ENCODE measurements at regions not wholly inside any gene's neighbourhood (a gene's known extent, or its start where the extent isn't known, plus 50 kb on each side); places are given as distances from the start of the nearest gene placed in this dataset.

DNA sequence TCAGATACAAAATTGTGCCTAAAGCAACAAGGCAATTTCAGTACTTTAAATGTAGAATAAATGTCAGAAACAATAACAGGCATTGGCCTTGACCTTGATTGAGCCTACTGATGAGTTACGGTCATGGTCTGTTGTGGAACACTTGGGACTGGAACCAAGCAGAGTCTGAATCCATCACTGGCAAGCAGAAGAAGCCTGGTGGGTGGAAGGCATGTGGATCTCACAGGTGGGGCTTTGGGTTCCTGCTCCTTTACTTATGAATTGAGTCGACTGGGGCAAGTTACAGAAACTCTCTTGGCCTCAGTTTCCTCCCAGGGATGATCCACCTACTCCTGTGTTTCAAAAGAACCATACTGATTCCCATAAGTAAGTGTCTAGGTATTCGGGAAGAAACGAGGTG is 102.3 kb downstream of the KCNF1 start:
- H3K36me3 ChIP-seq (ENCODE audit: insufficient read depth), result no peaks in the 10 kb centered on the region
- no peak overlapping the region for H3K4me2 ChIP-seq
- Mint-ChIP-seq H3K9me3 (peaks cover 23% of the 10 kb centered on the region), H3K27me3 (ENCODE audit: insufficient read depth, low read depth, poor library complexity) (peaks cover 8% of the 10 kb centered on the region), H3K4me1 (peaks cover 6% of the 10 kb centered on the region), H3K4me3 (no peak overlapping the region), H3K27ac (no peak overlapping the region), H3K36me3 (ENCODE audit: low read depth) (no peaks in the 10 kb centered on the region; the same call in 1 of the 3 replicates)
- no peaks in the 10 kb centered on the region for H3K9me2 ChIP-seq (ENCODE audit: insufficient read depth)
- H3K79me2 ChIP-seq (replicated peaks; ENCODE audit: insufficient read depth), result no peaks in the 10 kb centered on the region
- TF ChIP-seq NANOG (IDR thresholded peaks at IDR 0.05; ENCODE audit: borderline replicate concordance) (no peak), EZH2phosphoT487 (IDR thresholded peaks at IDR 0.05; ENCODE audit: unreplicated experiment) (no peak), CREB1 (CRISPR knock-in tag; IDR thresholded peaks at IDR 0.05; ENCODE audit: low read depth) (no peak)
- TF ChIP-seq, protein P1, sequence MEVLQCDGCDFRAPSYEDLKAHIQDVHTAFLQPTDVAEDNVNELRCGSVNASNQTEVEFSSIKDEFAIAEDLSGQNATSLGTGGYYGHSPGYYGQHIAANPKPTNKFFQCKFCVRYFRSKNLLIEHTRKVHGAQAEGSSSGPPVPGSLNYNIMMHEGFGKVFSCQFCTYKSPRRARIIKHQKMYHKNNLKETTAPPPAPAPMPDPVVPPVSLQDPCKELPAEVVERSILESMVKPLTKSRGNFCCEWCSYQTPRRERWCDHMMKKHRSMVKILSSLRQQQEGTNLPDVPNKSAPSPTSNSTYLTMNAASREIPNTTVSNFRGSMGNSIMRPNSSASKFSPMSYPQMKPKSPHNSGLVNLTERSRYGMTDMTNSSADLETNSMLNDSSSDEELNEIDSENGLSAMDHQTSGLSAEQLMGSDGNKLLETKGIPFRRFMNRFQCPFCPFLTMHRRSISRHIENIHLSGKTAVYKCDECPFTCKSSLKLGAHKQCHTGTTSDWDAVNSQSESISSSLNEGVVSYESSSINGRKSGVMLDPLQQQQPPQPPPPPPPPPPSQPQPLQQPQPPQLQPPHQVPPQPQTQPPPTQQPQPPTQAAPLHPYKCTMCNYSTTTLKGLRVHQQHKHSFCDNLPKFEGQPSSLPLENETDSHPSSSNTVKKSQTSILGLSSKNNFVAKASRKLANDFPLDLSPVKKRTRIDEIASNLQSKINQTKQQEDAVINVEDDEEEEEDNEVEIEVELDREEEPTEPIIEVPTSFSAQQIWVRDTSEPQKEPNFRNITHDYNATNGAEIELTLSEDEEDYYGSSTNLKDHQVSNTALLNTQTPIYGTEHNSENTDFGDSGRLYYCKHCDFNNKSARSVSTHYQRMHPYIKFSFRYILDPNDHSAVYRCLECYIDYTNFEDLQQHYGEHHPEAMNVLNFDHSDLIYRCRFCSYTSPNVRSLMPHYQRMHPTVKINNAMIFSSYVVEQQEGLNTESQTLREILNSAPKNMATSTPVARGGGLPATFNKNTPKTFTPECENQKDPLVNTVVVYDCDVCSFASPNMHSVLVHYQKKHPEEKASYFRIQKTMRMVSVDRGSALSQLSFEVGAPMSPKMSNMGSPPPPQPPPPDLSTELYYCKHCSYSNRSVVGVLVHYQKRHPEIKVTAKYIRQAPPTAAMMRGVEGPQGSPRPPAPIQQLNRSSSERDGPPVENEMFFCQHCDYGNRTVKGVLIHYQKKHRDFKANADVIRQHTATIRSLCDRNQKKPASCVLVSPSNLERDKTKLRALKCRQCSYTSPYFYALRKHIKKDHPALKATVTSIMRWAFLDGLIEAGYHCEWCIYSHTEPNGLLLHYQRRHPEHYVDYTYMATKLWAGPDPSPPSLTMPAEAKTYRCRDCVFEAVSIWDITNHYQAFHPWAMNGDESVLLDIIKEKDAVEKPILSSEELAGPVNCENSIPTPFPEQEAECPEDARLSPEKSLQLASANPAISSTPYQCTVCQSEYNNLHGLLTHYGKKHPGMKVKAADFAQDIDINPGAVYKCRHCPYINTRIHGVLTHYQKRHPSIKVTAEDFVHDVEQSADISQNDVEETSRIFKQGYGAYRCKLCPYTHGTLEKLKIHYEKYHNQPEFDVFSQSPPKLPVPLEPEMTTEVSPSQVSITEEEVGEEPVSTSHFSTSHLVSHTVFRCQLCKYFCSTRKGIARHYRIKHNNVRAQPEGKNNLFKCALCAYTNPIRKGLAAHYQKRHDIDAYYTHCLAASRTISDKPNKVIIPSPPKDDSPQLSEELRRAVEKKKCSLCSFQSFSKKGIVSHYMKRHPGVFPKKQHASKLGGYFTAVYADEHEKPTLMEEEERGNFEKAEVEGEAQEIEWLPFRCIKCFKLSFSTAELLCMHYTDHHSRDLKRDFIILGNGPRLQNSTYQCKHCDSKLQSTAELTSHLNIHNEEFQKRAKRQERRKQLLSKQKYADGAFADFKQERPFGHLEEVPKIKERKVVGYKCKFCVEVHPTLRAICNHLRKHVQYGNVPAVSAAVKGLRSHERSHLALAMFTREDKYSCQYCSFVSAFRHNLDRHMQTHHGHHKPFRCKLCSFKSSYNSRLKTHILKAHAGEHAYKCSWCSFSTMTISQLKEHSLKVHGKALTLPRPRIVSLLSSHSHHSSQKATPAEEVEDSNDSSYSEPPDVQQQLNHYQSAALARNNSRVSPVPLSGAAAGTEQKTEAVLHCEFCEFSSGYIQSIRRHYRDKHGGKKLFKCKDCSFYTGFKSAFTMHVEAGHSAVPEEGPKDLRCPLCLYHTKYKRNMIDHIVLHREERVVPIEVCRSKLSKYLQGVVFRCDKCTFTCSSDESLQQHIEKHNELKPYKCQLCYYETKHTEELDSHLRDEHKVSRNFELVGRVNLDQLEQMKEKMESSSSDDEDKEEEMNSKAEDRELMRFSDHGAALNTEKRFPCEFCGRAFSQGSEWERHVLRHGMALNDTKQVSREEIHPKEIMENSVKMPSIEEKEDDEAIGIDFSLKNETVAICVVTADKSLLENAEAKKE (CRISPR knock-in tag; IDR thresholded peaks at IDR 0.05), result no peak
- no peaks in the 10 kb centered on the region for H3K27me3 ChIP-seq (ENCODE audit: insufficient read depth)
- DNase-seq (ENCODE audit: low spot score) (no peak), ATAC-seq (no peak)
- no peak overlapping the region for H3K4me3 ChIP-seq
- no peak overlapping the region for H2AFZ ChIP-seq
- no peaks in the 10 kb centered on the region; the same call in 1 of the 2 replicates for H3K4me1 ChIP-seq (ENCODE audit: insufficient read depth)
- H4K20me1 ChIP-seq (replicated peaks; ENCODE audit: insufficient read depth), result no peaks in the 10 kb centered on the region
- H3K27ac ChIP-seq (ENCODE audit: low read depth), result no peak overlapping the region
- no peaks in the 10 kb centered on the region for H3F3A ChIP-seq (replicated peaks; ENCODE audit: low read depth)

DNA sequence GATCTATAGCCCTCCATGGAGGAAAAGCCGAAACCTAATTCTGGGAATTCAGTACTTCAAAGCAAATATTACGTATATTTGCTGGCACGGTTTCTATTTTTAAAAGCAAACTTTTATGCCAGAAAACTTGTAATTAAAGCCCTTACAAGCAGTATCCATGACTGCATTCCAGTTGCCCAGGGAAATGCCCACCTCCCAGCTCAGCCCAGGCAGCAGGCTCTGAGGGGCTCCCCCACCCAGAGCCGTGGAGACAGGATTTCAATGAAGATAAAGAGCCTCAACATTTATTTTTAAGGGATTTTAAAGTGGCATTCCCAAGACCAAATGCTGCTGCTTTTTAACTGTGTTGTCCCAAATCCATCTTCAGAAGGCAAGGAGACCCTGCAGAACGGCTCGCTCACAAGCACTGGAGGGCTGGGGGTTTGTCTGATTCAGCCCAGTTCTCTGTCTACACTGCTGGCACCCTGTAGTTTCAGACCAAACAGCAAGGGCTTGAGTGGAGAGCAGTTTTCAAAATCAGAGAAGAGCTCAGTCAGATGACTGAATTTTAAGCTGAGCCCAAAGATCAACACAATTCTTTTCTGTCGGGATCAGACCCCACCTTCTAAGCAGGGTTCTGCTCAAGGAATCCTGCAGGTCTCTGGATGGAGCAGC is 105.1 kb downstream of the KCNF1 start:
- H3K4me3 Mint-ChIP-seq, result no peak overlapping the region
- ATAC-seq, result no peak
- TF ChIP-seq CREB1 (CRISPR knock-in tag; IDR thresholded peaks at IDR 0.05; ENCODE audit: low read depth), result no peak
- TF ChIP-seq EZH2phosphoT487 (IDR thresholded peaks at IDR 0.05; ENCODE audit: unreplicated experiment), result no peak
- no peak for TF ChIP-seq JUNB (IDR thresholded peaks at IDR 0.05; ENCODE audit: unreplicated experiment)
- no peak for TF ChIP-seq NANOG (IDR thresholded peaks at IDR 0.05; ENCODE audit: borderline replicate concordance)
- TF ChIP-seq STAT1 (IDR thresholded peaks at IDR 0.05; ENCODE audit: unreplicated experiment), result no peak

More for the DNA sequence above, 105.1 kb downstream of the KCNF1 start:
- Histone ChIP-seq H3K4me3 (no peak overlapping the region), H3K79me2 (replicated peaks; ENCODE audit: insufficient read depth) (no peaks in the 10 kb centered on the region), H4K20me1 (replicated peaks; ENCODE audit: insufficient read depth) (no peaks in the 10 kb centered on the region), H3K4me2 (no peak overlapping the region), H3K9me2 (ENCODE audit: insufficient read depth) (no peaks in the 10 kb centered on the region), H2AFZ (0 out of 2 replicates have a peak overlapping the region, but pooled peaks have one; percentile 56), H3F3A (replicated peaks; ENCODE audit: low read depth) (no peaks in the 10 kb centered on the region), H3K27me3 (ENCODE audit: insufficient read depth) (no peaks in the 10 kb centered on the region), H3K36me3 (ENCODE audit: insufficient read depth) (no peaks in the 10 kb centered on the region), H3K4me1 (ENCODE audit: insufficient read depth) (peaks cover 5% of the 10 kb centered on the region; the same call in 1 of the 2 replicates), H3K27ac (ENCODE audit: low read depth) (no peak overlapping the region)
- Mint-ChIP-seq H3K27ac (no peak overlapping the region), H3K27me3 (ENCODE audit: insufficient read depth, low read depth, poor library complexity) (peaks cover 1% of the 10 kb centered on the region), H3K36me3 (ENCODE audit: low read depth) (no peaks in the 10 kb centered on the region; the same call in 1 of the 3 replicates), H3K4me1 (peaks cover 15% of the 10 kb centered on the region), H3K9me3 (peaks cover 5% of the 10 kb centered on the region; the same call in 1 of the 3 replicates)
- no peak for DNase-seq (ENCODE audit: low spot score)

Measured in GM23338 (cell line).